Effector memory CD8-positive, alpha-beta T cell (primary cell): ENCODE measurements at regions not wholly inside any gene's neighbourhood (a gene's known extent, or its start where the extent isn't known, plus 50 kb on each side); places are given as distances from the start of the nearest gene placed in this dataset.
A peak's percentile ranks its signal among the peaks of the same experiment; 100 is the strongest.

ENCODE experiments used
- ATAC-seq: fragments of 150-1000 bp; cut with Tn5 transposase; replicated peaks from 2 replicates; pipeline ENCODE4 v1.10.0; 2021; ENCODE audit warnings: mild to moderate bottlenecking, moderate library complexity
- DNase-seq, 3 experiments: peaks; one replicate each; pipeline ENCODE4 v3.0.0; 2021
- H3K27ac Mint-ChIP-seq, 2 donors: one replicate each; pipeline ENCODE4 v1.8.0; 2022; ENCODE audit warnings: mild to moderate bottlenecking in 2 of 2, mixed read lengths in 2 of 2, moderate library complexity in 2 of 2
- H3K27me3 Mint-ChIP-seq, 2 donors: one replicate each; pipeline ENCODE4 v1.8.0; 2022; ENCODE audit warnings: mixed read lengths in 2 of 2
- H3K36me3 Mint-ChIP-seq: one replicate; pipeline ENCODE4 v1.8.0; 2022; ENCODE audit warnings: mild to moderate bottlenecking, moderate library complexity, mixed read lengths; ENCODE audit not compliant: insufficient read depth
- H3K4me1 Mint-ChIP-seq, 2 donors: one replicate each; pipeline ENCODE4 v1.8.0; 2022; ENCODE audit warnings: low read depth in 2 of 2, mixed read lengths in 2 of 2
- H3K4me3 Mint-ChIP-seq, 2 donors: one replicate each; pipeline ENCODE4 v1.8.0; 2022; ENCODE audit warnings: mild to moderate bottlenecking in 2 of 2, mixed read lengths in 2 of 2, moderate library complexity in 2 of 2
- H3K9me3 Mint-ChIP-seq, 2 donors: one replicate each; pipeline ENCODE4 v1.8.0; 2022; ENCODE audit warnings: mixed read lengths in 2 of 2

GRCh38 chr13:40330950-40331349, 335.5 kb downstream of the FOXO1 start:
- H3K27me3 Mint-ChIP-seq, result peaks cover 0 to 11% of the 10 kb centered on the region in 2 donors
- ATAC-seq (no peak), DNase-seq (no peak)
- H3K27ac Mint-ChIP-seq, result peak overlapping the region in 1 of 2 donors; percentile 23
- no peaks in the 10 kb centered on the region for H3K9me3 Mint-ChIP-seq
- H3K4me1 Mint-ChIP-seq, result peaks cover 4 to 7% of the 10 kb centered on the region in 2 donors
- no peak overlapping the region for H3K4me3 Mint-ChIP-seq
- no peaks in the 10 kb centered on the region for H3K36me3 Mint-ChIP-seq

GRCh38 chr13:40331802-40332201, 334.6 kb downstream of the FOXO1 start:
- DNase-seq (no peak), ATAC-seq (no peak)
- Mint-ChIP-seq H3K9me3 (no peaks in the 10 kb centered on the region), H3K4me3 (no peak overlapping the region), H3K27me3 (peaks cover 0 to 11% of the 10 kb centered on the region in 2 donors), H3K27ac (no peak overlapping the region), H3K36me3 (no peaks in the 10 kb centered on the region), H3K4me1 (peaks cover 4 to 7% of the 10 kb centered on the region in 2 donors)

DNA sequence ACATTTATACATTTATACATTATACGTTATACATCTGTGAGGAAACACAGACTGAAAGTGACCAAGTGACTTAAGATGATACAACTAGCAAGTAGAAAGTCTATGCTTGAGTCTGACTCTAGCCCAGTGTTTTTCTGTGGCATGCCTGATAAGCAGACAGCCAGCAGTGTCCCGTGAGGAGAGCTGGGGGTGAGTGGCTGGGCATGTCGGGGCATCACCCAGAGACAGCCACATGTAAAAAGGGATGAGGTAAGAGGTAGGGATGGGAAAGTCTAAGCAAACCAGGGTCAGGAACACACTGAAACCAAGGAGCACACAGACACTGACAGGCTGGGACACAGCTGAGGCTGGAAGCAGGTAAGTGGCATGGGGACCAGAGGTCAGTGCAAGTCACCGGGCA, 333.2 kb downstream of the FOXO1 start:
- no peaks in the 10 kb centered on the region for H3K9me3 Mint-ChIP-seq
- ATAC-seq, result no peak
- no peaks in the 10 kb centered on the region for H3K36me3 Mint-ChIP-seq
- peaks cover 4 to 7% of the 10 kb centered on the region in 2 donors for H3K4me1 Mint-ChIP-seq
- DNase-seq, result no peak
- no peak overlapping the region for H3K4me3 Mint-ChIP-seq
- H3K27me3 Mint-ChIP-seq, result peaks cover 0 to 11% of the 10 kb centered on the region in 2 donors
- H3K27ac Mint-ChIP-seq, result no peak overlapping the region

GRCh38 chr13:40334031-40334430, 332.4 kb downstream of the FOXO1 start:
- no peak for ATAC-seq
- Mint-ChIP-seq H3K4me1 (peaks cover 4 to 7% of the 10 kb centered on the region in 2 donors), H3K36me3 (no peaks in the 10 kb centered on the region), H3K27me3 (peaks cover 0 to 11% of the 10 kb centered on the region in 2 donors), H3K9me3 (no peaks in the 10 kb centered on the region), H3K4me3 (no peak overlapping the region), H3K27ac (no peak overlapping the region)
- no peak for DNase-seq

- ATAC-seq (no peak), DNase-seq (no peak)
- Mint-ChIP-seq H3K4me3 (no peak overlapping the region), H3K4me1 (peaks cover 4 to 7% of the 10 kb centered on the region in 2 donors), H3K36me3 (no peaks in the 10 kb centered on the region), H3K27ac (no peak overlapping the region), H3K9me3 (no peaks in the 10 kb centered on the region), H3K27me3 (peaks cover 0 to 11% of the 10 kb centered on the region in 2 donors)
Observed at GRCh38 chr13:40334616-40335015, 331.8 kb downstream of the FOXO1 start.

DNA sequence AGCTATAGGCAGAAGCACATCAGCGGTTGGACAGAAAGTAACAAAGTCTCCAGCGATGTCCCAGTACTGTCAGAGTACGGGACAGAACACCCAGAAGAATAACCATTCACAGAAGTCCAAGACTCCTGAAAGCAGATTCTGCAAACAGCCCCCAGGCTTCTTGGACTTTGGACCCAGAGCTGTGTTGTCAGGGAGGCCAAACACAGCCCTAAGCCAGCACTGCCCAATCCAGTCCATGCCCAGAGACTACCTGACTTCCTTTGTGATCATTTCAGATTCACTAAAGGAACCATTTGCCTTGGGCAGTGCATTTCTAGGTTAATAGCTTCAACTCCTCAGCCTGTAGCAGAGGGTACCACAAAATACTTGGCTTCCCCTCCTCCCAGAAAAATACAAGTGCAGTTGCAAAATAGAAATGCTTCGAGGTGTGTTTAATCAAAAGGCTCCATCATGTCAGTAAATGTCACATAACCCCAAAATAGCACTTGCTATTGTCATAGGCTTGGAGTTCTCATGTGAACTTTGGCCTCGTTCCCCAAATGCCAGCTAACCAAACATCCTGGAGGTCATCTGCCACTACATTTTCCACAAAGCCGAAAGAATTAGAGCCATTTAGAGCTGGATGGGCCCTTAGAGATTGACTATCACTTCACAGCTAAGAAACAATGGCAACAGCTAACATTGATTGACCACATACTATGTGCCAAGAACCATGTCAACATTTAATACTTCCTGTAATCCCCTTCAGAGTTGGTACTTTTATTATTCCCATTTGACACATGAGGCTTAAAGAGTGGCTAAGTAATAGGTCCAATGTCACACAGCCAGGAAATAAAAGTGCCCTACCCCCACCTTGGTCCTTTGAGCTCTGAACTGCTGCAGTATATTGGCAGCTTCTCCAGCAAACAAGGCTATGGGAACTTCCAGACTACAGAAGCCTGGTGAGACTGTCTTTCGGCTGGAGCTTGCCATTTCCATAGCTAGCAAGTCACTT, 329.9 kb downstream of the FOXO1 start:
- no peaks in the 10 kb centered on the region for H3K27me3 Mint-ChIP-seq
- H3K36me3 Mint-ChIP-seq, result no peaks in the 10 kb centered on the region
- no peak for DNase-seq
- H3K4me1 Mint-ChIP-seq, result peaks cover 4% of the 10 kb centered on the region in 2 donors
- H3K4me3 Mint-ChIP-seq, result no peak overlapping the region
- ATAC-seq, result no peak
- H3K9me3 Mint-ChIP-seq, result no peaks in the 10 kb centered on the region
- H3K27ac Mint-ChIP-seq, result no peak overlapping the region

- H3K9me3 Mint-ChIP-seq, result no peaks in the 10 kb centered on the region
- DNase-seq (no peak), ATAC-seq (no peak)
- no peak overlapping the region for H3K27ac Mint-ChIP-seq
- H3K27me3 Mint-ChIP-seq, result no peaks in the 10 kb centered on the region
- no peaks in the 10 kb centered on the region for H3K4me1 Mint-ChIP-seq
- H3K4me3 Mint-ChIP-seq, result no peak overlapping the region
- H3K36me3 Mint-ChIP-seq, result no peaks in the 10 kb centered on the region
Observed at GRCh38 chr13:40337651-40338050, 328.8 kb downstream of the FOXO1 start.

DNA sequence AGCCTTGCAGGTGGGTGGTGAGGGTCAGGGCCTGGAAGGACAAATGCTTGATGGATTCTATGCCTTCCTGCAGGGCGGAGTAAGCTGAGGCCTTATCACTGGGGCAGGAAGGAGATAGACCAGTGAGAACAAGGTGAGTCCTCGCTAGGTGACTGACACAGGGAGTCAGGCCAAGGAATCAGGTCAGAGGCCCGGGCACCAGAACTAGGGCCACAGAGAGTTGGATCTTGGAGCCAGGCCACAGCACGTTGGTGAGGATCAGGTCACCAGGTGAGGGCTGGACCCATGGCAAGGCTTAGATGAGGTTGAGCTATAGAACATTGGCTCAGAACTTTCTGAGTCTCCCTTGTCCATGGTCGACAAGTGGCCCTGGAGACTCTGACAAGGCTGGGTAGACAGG, 328.2 kb downstream of the FOXO1 start:
- no peaks in the 10 kb centered on the region for H3K27me3 Mint-ChIP-seq
- no peak overlapping the region for H3K4me3 Mint-ChIP-seq
- no peaks in the 10 kb centered on the region for H3K36me3 Mint-ChIP-seq
- ATAC-seq (no peak), DNase-seq (no peak)
- no peaks in the 10 kb centered on the region for H3K4me1 Mint-ChIP-seq
- no peak overlapping the region for H3K27ac Mint-ChIP-seq
- H3K9me3 Mint-ChIP-seq, result no peaks in the 10 kb centered on the region

DNA sequence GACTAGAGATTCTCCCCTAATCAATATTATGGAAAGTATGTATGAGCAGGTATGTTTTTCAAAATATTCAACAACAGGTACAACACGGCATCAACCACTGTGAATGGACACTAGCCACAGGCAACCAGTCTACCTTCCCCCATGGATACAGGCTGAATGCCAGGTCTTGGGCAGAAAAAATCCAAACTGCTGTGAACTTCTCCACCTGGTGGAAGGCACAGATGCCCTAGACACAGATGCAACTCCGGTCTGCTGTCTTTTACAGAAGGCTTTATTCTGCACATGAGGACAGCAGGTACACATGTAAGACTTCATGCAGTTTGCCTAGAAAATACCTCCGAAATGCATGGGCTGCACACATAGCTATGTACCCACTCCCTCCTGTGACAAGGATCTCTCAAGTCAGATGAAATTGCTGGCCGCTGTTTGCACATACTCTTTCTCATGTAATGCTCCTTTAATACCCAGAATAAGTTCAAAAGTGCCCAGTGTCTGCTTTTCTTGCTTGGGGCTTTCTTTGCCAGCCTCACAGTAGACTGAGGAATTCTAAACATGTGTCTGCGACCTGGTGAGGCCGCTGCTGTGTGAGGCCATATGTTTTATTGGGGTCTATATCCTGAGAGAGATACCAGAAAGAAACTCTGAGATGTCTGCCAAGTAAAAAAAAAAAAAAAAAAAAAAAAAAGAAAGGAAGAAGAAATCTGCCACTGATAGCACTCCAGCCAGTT, 325.9 kb downstream of the FOXO1 start:
- H3K9me3 Mint-ChIP-seq, result no peaks in the 10 kb centered on the region
- no peaks in the 10 kb centered on the region for H3K4me1 Mint-ChIP-seq
- DNase-seq, result no peak
- H3K27ac Mint-ChIP-seq, result peak overlapping the region in 1 of 2 donors; percentile 20
- H3K4me3 Mint-ChIP-seq, result no peak overlapping the region
- no peaks in the 10 kb centered on the region for H3K36me3 Mint-ChIP-seq
- no peaks in the 10 kb centered on the region for H3K27me3 Mint-ChIP-seq
- ATAC-seq, result no peak

DNA sequence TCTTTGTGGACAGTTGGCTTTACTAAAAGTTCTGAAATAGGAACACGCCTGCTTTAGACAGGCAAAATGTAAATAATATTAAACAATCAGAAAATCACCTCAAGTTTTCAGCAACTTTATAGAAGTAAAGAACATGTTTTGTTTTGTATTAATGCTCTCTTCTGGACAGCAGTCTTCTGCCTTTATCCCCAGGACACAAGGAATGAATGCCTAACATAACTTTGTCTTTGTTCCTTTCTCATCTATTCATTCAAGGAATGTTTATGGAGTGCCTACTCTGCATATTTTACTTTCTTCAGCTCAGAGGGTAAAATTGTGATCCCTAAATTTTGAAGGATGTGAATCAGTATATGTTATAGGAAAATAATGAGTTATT, 325.4 kb downstream of the FOXO1 start:
- no peaks in the 10 kb centered on the region for H3K9me3 Mint-ChIP-seq
- H3K36me3 Mint-ChIP-seq, result no peaks in the 10 kb centered on the region
- H3K4me1 Mint-ChIP-seq, result no peaks in the 10 kb centered on the region
- ATAC-seq (no peak), DNase-seq (no peak)
- peaks cover 0 to 5% of the 10 kb centered on the region in 2 donors for H3K27me3 Mint-ChIP-seq
- H3K27ac Mint-ChIP-seq, result peak overlapping the region in 1 of 2 donors; percentile 20
- H3K4me3 Mint-ChIP-seq, result no peak overlapping the region

DNA sequence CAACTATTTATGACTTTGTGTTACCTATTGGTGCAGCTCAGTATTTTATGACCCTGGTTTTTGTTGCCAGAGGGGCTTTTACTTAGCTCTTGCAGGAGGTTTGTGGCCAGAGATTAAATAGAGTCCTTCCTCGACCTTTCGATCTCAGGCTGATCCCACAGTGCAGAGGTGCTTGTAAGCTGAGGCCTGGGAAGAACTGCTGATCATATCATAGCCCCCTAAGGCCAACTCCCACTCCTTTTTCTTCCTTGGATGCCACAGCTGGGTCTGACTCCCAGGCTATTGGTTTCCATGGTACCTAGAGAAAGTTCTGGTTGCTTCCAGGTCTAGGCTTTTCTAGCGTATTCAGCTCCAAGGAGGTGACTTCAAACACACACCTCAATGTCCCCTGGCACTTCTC, 324.9 kb downstream of the FOXO1 start:
- Mint-ChIP-seq H3K4me3 (no peak overlapping the region), H3K27ac (no peak overlapping the region), H3K9me3 (no peaks in the 10 kb centered on the region), H3K4me1 (no peaks in the 10 kb centered on the region), H3K27me3 (peaks cover 0 to 9% of the 10 kb centered on the region in 2 donors), H3K36me3 (no peaks in the 10 kb centered on the region)
- DNase-seq, result no peak
- ATAC-seq, result no peak

DNA sequence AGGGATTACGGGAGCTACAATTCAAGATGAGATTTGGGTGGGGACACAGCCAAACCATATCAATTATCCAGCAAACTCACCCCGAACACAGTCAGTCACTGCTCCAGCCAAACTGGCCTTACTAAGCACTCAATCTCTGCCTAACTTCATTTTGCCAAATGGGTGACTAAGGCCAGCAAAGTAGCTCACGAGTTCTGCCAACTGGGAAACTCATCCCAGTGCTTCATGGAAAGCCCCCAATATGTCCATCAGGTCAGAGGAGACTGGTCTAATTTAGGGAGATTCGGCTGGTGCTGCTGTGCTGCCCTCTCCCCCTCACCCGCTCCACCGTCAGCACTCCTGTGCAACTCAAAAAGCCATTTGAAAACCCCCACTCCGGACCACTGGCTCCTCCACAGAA, 324.0 kb downstream of the FOXO1 start:
- DNase-seq (no peak), ATAC-seq (no peak)
- Mint-ChIP-seq H3K36me3 (no peaks in the 10 kb centered on the region), H3K4me3 (no peak overlapping the region), H3K4me1 (no peaks in the 10 kb centered on the region), H3K27ac (peak overlapping the region in 1 of 2 donors; percentile 32), H3K27me3 (peaks cover 0 to 12% of the 10 kb centered on the region in 2 donors), H3K9me3 (no peaks in the 10 kb centered on the region)

- no peak for DNase-seq
- Mint-ChIP-seq H3K27ac (peak overlapping the region in 1 of 2 donors; percentile 32), H3K4me3 (no peak overlapping the region), H3K36me3 (no peaks in the 10 kb centered on the region), H3K27me3 (peaks cover 0 to 12% of the 10 kb centered on the region in 2 donors), H3K9me3 (no peaks in the 10 kb centered on the region), H3K4me1 (no peaks in the 10 kb centered on the region)
- no peak for ATAC-seq
Observed at GRCh38 chr13:40342901-40343300, 323.5 kb downstream of the FOXO1 start.
